CD1c-positive myeloid dendritic cell (primary cell): ENCODE measurements at regions not wholly inside any gene's neighbourhood (a gene's known extent, or its start where the extent isn't known, plus 50 kb on each side); places are given as distances from the start of the nearest gene placed in this dataset.

Experiments used
- DNase-seq: peaks from one replicate; pipeline ENCODE4 v3.0.0-alpha.2; 2016; ENCODE audit errors: extremely low spot score

GRCh38 chr14:87109271-87109670 is 883.7 kb downstream of the GALC start:
- no peak for DNase-seq

- no peak for DNase-seq
Measured at GRCh38 chr14:87108726-87109125, 884.3 kb downstream of the GALC start.

- no peak for DNase-seq
Measured at GRCh38 chr14:87102811-87103378, 890.1 kb downstream of the GALC start.

- DNase-seq = no peak
Measured at GRCh38 chr14:87097015-87097414, 896.0 kb downstream of the GALC start.

- no peak for DNase-seq
Measured at GRCh38 chr14:87094913-87095312, 898.1 kb downstream of the GALC start.

GRCh38 chr14:87088588-87088987 is 904.4 kb downstream of the GALC start:
- no peak for DNase-seq

GRCh38 chr14:87087881-87088280 is 905.1 kb downstream of the GALC start:
- no peak for DNase-seq

- DNase-seq = no peak
Measured at GRCh38 chr14:87084908-87085307, 908.1 kb downstream of the GALC start.

- DNase-seq = no peak
Measured at GRCh38 chr14:87082917-87083316, 910.1 kb downstream of the GALC start.

GRCh38 chr14:87081004-87081403 is 912.0 kb downstream of the GALC start:
- DNase-seq = no peak

- DNase-seq = no peak
Measured at GRCh38 chr14:87080146-87080545, 912.8 kb downstream of the GALC start.

GRCh38 chr14:87079416-87079815 is 913.6 kb downstream of the GALC start:
- DNase-seq = no peak

- no peak for DNase-seq
Measured at GRCh38 chr14:87076922-87077321, 916.1 kb downstream of the GALC start.

GRCh38 chr14:87076146-87076545 is 916.8 kb downstream of the GALC start:
- no peak for DNase-seq

- DNase-seq = no peak
Measured at GRCh38 chr14:87073880-87074570, 919.0 kb downstream of the GALC start.

GRCh38 chr14:87067591-87067990 is 925.4 kb downstream of the GALC start:
- no peak for DNase-seq

GRCh38 chr14:87067061-87067460 is 925.9 kb downstream of the GALC start:
- DNase-seq = no peak

GRCh38 chr14:87066221-87066817 is 926.7 kb downstream of the GALC start:
- DNase-seq = no peak

GRCh38 chr14:87065366-87065765 is 927.6 kb downstream of the GALC start:
- DNase-seq = no peak

- no peak for DNase-seq
Measured at GRCh38 chr14:87063181-87063580, 929.8 kb downstream of the GALC start.

- DNase-seq = no peak
Measured at GRCh38 chr14:87060405-87060804, 932.6 kb downstream of the GALC start.

GRCh38 chr14:87059060-87059839 is 933.7 kb downstream of the GALC start:
- no peak for DNase-seq

GRCh38 chr14:87055007-87055406 is 938.0 kb downstream of the GALC start:
- DNase-seq = no peak
